H9 (cell line): ENCODE measurements at regions not wholly inside any gene's neighbourhood (a gene's known extent, or its start where the extent isn't known, plus 50 kb on each side); places are given as distances from the start of the nearest gene placed in this dataset.

Experiments
- DNase-seq: peaks from one replicate; pipeline ENCODE4 v3.0.0-alpha.2; 2017
- H2AFZ ChIP-seq: one replicate; pipeline ENCODE4 v1.6.1; 2013; ENCODE audit warnings: mild to moderate bottlenecking, low read length, control low read depth, moderate library complexity
- H2AK5ac ChIP-seq: 2 replicates; pipeline ENCODE4 v1.6.1; 2013; ENCODE audit warnings: low read length, control low read depth, mixed read lengths; ENCODE audit not compliant: insufficient read length
- H2BK120ac ChIP-seq: one replicate; pipeline ENCODE4 v1.6.1; 2013; ENCODE audit warnings: low read depth, mild to moderate bottlenecking, low read length, control low read depth, inconsistent platforms; ENCODE audit not compliant: poor library complexity, severe bottlenecking
- H2BK12ac ChIP-seq: 2 replicates; pipeline ENCODE4 v1.6.1; 2013; ENCODE audit warnings: low read length, control low read depth, mixed read lengths, low read depth; ENCODE audit not compliant: insufficient read length
- H2BK15ac ChIP-seq: 2 replicates; pipeline ENCODE4 v1.6.1; 2013; ENCODE audit warnings: low read depth, low read length, control low read depth
- H2BK20ac ChIP-seq: one replicate; pipeline ENCODE4 v1.6.1; 2013; ENCODE audit warnings: low read depth, mild to moderate bottlenecking, low read length, control low read depth, inconsistent platforms; ENCODE audit not compliant: poor library complexity, severe bottlenecking
- H2BK5ac ChIP-seq: 2 replicates; pipeline ENCODE4 v1.6.1; 2013; ENCODE audit warnings: low read length, control low read depth, mixed read lengths; ENCODE audit not compliant: insufficient read length
- H3K14ac ChIP-seq: 2 replicates; pipeline ENCODE4 v1.6.1; 2013; ENCODE audit warnings: low read length, control low read depth; ENCODE audit not compliant: insufficient read depth
- H3K18ac ChIP-seq: 2 replicates; pipeline ENCODE4 v1.6.1; 2013; ENCODE audit warnings: low read depth, mild to moderate bottlenecking, mixed read lengths, low read length, control low read depth; ENCODE audit not compliant: insufficient read length
- H3K23ac ChIP-seq: 2 replicates; pipeline ENCODE4 v1.6.1; 2013; ENCODE audit warnings: low read length, control low read depth, mixed read lengths, low read depth; ENCODE audit not compliant: insufficient read length
- H3K23me2 ChIP-seq: 2 replicates; pipeline ENCODE4 v1.6.1; 2013; ENCODE audit warnings: low read depth, mild to moderate bottlenecking, mixed read lengths, low read length, control low read depth; ENCODE audit not compliant: insufficient read length, poor library complexity, severe bottlenecking
- H3K27ac ChIP-seq: 2 replicates; pipeline ENCODE4 v1.5.1; 2013; ENCODE audit warnings: low read length, control low read depth, mixed read lengths, low read depth; ENCODE audit not compliant: insufficient read length
- H3K27me3 ChIP-seq: 2 replicates; pipeline ENCODE4 v1.6.1; 2013; ENCODE audit warnings: low read length, control low read depth, inconsistent platforms; ENCODE audit not compliant: insufficient read depth
- H3K4ac ChIP-seq: 2 replicates; pipeline ENCODE4 v1.6.1; 2013; ENCODE audit warnings: low read depth, mild to moderate bottlenecking, control low read depth, inconsistent platforms, low read length, moderate library complexity
- H3K4me1 ChIP-seq: 2 replicates; pipeline ENCODE4 v1.6.1; 2013; ENCODE audit warnings: low read length, control low read depth, inconsistent platforms; ENCODE audit not compliant: insufficient read depth
- H3K4me2 ChIP-seq: 2 replicates; pipeline ENCODE4 v1.6.1; 2013; ENCODE audit warnings: low read length, control low read depth, mixed read lengths; ENCODE audit not compliant: insufficient read length, insufficient read depth
- H3K56ac ChIP-seq: 2 replicates; pipeline ENCODE4 v1.6.1; 2013; ENCODE audit warnings: low read depth, mild to moderate bottlenecking, mixed read lengths, low read length, control low read depth; ENCODE audit not compliant: insufficient read length
- H3K79me1 ChIP-seq: 2 replicates; pipeline ENCODE4 v1.6.1; 2013; ENCODE audit warnings: low read depth, mild to moderate bottlenecking, moderate library complexity, low read length, control low read depth, inconsistent platforms; ENCODE audit not compliant: insufficient read depth, poor library complexity, severe bottlenecking
- H3K79me2 ChIP-seq: 2 replicates; pipeline ENCODE4 v1.6.1; 2013; ENCODE audit warnings: low read length, control low read depth, inconsistent platforms; ENCODE audit not compliant: insufficient read depth
- H3K9ac ChIP-seq: 2 replicates; pipeline ENCODE4 v1.6.1; 2013; ENCODE audit warnings: low read length, control low read depth, mixed read lengths; ENCODE audit not compliant: insufficient read length; ENCODE audit errors: extremely low read depth
- H3K9me3 ChIP-seq: one replicate; pipeline ENCODE4 v1.6.1; 2013; ENCODE audit warnings: low read depth, low read length, inconsistent platforms; ENCODE audit not compliant: control insufficient read depth
- H3T11ph ChIP-seq: one replicate; pipeline ENCODE4 v1.6.1; 2013; ENCODE audit warnings: mild to moderate bottlenecking, low read length, control low read depth, inconsistent platforms
- H4K20me1 ChIP-seq: one replicate; pipeline ENCODE4 v1.6.1; 2013; ENCODE audit not compliant: control insufficient read depth, insufficient read length, insufficient read depth
- H4K5ac ChIP-seq: 2 replicates; pipeline ENCODE4 v1.6.1; 2013; ENCODE audit warnings: low read depth, mild to moderate bottlenecking, mixed read lengths, low read length, control low read depth; ENCODE audit not compliant: insufficient read length
- H4K8ac ChIP-seq: replicated peaks from 2 replicates; pipeline ENCODE4 v1.6.1; 2013; ENCODE audit warnings: low read length, control low read depth, mixed read lengths, low read depth; ENCODE audit not compliant: insufficient read length
- H4K91ac ChIP-seq: 2 replicates; pipeline ENCODE4 v1.6.1; 2013; ENCODE audit warnings: low read depth, mild to moderate bottlenecking, moderate library complexity, mixed read lengths, low read length, control low read depth; ENCODE audit not compliant: insufficient read length
- H3K27ac Mint-ChIP-seq, 3 experiments: 2 replicates in 2 of 3; 3 replicates in 1 of 3; pipeline ENCODE4 v1.8.0; 2020 to 2021; ENCODE audit warnings: mixed read lengths in 3 of 3, mild to moderate bottlenecking in 1 of 3, moderate library complexity in 1 of 3
- H3K27me3 Mint-ChIP-seq: 2 replicates; pipeline ENCODE4 v1.8.0; 2021; ENCODE audit warnings: low read depth, mild to moderate bottlenecking, moderate library complexity, mixed read lengths
- H3K36me3 Mint-ChIP-seq, 3 experiments: 2 replicates in 2 of 3; 3 replicates in 1 of 3; pipeline ENCODE4 v1.8.0; 2020 to 2021; ENCODE audit warnings: low read depth in 3 of 3, mixed read lengths in 3 of 3; ENCODE audit not compliant: insufficient read depth in 1 of 3
- H3K4me1 Mint-ChIP-seq, 2 experiments: 2 replicates each; pipeline ENCODE4 v1.8.0; 2020; ENCODE audit warnings: mixed read lengths in 2 of 2
- H3K4me3 Mint-ChIP-seq, 2 experiments: 2 replicates in 1 of 2; 3 replicates in 1 of 2; pipeline ENCODE4 v1.8.0; 2020 to 2021; ENCODE audit warnings: mild to moderate bottlenecking in 2 of 2, mixed read lengths in 2 of 2, moderate library complexity in 1 of 2
- H3K9me3 Mint-ChIP-seq, 2 experiments: 2 replicates in 1 of 2; 3 replicates in 1 of 2; pipeline ENCODE4 v1.8.0; 2020; ENCODE audit warnings: mild to moderate bottlenecking in 2 of 2, mixed read lengths in 2 of 2, moderate library complexity in 1 of 2
- CTCF ChIP-seq: fragments of 200-600 bp; sonication (generic); conservative IDR thresholded peaks from 3 replicates; pipeline ENCODE4 v1.8.0; 2021; ENCODE audit warnings: antibody characterized with exemption, mild to moderate bottlenecking
- WGBS: extraction: QIAGEN DNeasy Blood & Tissue Kit; methylation state at CpG from one replicate; pipeline ENCODE4 v1.1.7; 2013; ENCODE audit warnings: missing lambda C conversion rate, low lambda C conversion rate, mixed read lengths; ENCODE audit not compliant: insufficient read length; ENCODE audit errors: extremely low coverage; 5-methylcytosine and 5-hydroxymethylcytosine counted together

GRCh38 chr10:128538671-128539070 is 412.4 kb upstream of the MKI67 start:
- Histone ChIP-seq H3K9ac (no peak overlapping the region), H3K56ac (no peak overlapping the region), H2BK20ac (no peak overlapping the region), H3K18ac (no peak overlapping the region), H3K27me3 (no peaks in the 10 kb centered on the region; the same call in 1 of the 2 replicates), H3K14ac (no peak overlapping the region), H3K4ac (no peak overlapping the region), H3K79me2 (no peaks in the 10 kb centered on the region), H3K79me1 (no peaks in the 10 kb centered on the region), H2AK5ac (no peak overlapping the region), H2AFZ (no peak overlapping the region), H3K9me3 (no peaks in the 10 kb centered on the region), H3T11ph (no peak overlapping the region), H2BK120ac (no peak overlapping the region), H2BK5ac (no peak overlapping the region), H3K27ac (no peak overlapping the region), H2BK12ac (no peak overlapping the region), H3K4me1 (peaks cover 13% of the 10 kb centered on the region; the same call in 1 of the 2 replicates), H4K8ac (no peak overlapping the region), H4K20me1 (no peaks in the 10 kb centered on the region), H3K23ac (no peak overlapping the region), H2BK15ac (no peak overlapping the region; the same call in 1 of the 2 replicates), H4K91ac (no peak overlapping the region), H3K4me2 (no peak overlapping the region), H3K23me2 (peaks cover 14% of the 10 kb centered on the region), H4K5ac (no peak overlapping the region)
- no peak for DNase-seq
- Mint-ChIP-seq H3K27me3 (peaks cover 26% of the 10 kb centered on the region), H3K9me3 (no peaks in the 10 kb centered on the region; a peak in 1 of 5 replicates), H3K4me3 (peak overlapping the region in 1 of 2 experiments; percentile 19; a peak in 2 of 5 replicates), H3K4me1 (peaks cover 60 to 77% of the 10 kb centered on the region in 2 experiments), H3K27ac (no peak overlapping the region), H3K36me3 (no peaks in the 10 kb centered on the region; a peak in 1 of 7 replicates)
- WGBS, result no CpG with 5 or more reads among the region's 5 CpGs
- TF ChIP-seq CTCF, result no peak
